M059J (cell line): ENCODE measurements at regions not wholly inside any gene's neighbourhood (a gene's known extent, or its start where the extent isn't known, plus 50 kb on each side); places are given as distances from the start of the nearest gene placed in this dataset.
"Not testable (repeated sequence)": the region's sequence is repeated elsewhere in the genome, so short reads cannot be mapped to it uniquely, and the experiment has no call there.

Experiments
- DNase-seq: peaks from one replicate; pipeline ENCODE4 v3.0.0-alpha.2; 2012; ENCODE audit warnings: low read depth

DNA sequence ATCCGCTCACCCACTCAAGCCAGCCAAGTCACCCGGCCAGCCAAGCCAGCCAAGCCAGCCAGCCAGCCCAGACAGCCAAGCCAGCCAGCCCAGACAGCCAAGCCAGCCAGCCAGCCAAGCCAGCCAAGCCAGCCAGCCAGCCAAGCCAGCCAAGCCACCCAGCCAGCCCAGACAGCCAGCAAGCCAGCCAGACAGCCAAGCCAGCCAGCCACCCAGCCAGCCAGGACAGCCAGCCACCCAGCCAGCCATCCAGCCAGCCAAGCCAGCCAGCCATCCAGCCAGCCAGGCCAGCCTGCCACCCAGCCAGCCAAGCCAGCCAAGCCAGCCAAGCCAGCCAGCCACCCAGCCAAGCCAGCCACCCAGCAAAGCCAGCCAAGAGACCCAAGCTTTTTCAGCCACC, 316.8 kb upstream of the PLGLB2 start:
- DNase-seq, result not testable (repeated sequence)

DNA sequence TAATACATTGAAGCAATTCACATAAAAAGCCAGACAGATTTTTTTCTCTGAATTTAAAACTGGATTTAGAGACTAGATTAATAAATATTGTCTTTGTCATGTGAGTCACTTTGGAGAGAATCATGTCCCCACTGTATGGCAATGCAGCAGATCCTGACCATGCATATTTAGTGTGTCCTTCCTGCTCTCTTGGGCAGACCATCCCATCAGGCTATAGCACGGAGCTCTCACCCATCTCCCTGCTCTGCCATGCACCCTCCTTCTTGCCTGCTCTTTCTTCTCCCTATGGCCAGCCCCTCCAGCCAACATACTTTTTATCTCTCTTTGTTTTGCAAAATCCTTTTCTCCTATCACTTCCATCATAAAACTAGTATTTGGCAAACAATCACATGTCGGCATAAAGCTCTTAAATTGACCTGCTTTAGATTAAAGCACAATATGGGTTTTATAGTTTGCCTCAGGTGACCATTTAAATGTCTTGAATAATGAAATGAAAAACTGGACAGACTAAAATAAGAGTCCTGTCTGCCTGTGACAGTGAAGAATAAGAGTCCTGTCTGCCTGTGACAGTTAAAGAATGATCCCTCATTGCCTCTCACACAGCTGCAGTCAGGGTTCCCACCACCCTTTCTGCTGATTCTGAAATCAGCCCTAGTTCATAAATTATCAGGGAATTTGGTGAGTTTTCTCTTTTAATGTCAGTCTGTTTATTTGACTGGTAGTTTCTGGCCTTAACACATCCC, 315.0 kb upstream of the PLGLB2 start:
- not testable (repeated sequence) for DNase-seq

DNA sequence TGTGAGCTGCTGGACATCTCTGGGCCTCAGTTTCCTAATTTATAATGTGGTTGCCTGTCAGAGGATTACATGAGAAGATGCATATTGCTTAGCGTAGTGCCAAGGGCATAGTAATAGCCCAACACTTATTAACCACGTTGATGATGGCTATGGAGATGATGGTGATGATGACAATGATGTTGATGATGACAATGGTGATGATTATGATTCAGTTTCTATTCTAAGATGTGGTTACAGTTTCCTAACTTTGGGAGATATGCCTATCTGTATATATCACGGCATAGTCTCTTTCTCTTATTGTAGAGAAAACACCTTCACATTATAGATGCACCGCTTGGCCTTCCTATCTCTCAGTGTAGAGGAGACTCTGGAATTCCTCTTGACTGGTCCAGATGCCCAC, 311.9 kb upstream of the PLGLB2 start:
- DNase-seq, result not testable (repeated sequence)

DNA sequence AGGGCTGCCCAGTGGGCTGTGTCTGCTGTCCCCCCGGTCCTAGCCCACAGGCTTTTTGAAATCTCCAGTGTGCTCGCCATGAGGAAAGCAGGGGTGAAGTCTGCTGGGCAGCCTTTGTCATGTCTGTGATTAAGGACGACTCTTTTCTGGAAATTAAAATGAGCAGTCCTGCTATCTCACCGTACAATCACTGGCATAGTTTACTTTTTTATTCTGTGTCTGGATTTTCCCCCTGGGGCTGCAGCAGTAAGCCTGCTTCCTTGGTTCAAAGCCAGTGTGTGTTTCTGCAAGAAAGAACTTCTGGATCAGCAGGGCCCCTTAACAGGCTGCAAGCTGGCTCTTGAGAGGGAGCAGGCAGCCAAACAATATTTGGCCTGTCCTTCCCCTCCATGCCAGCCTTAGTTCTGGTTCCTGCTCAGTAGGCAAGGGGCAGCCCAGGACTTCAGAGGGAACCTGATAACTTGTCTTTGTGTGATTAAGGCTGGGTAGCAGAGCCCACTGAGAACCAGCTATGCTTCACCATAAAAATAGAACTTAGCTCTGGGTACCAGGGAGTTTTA, 310.1 kb upstream of the PLGLB2 start:
- not testable (repeated sequence) for DNase-seq

DNA sequence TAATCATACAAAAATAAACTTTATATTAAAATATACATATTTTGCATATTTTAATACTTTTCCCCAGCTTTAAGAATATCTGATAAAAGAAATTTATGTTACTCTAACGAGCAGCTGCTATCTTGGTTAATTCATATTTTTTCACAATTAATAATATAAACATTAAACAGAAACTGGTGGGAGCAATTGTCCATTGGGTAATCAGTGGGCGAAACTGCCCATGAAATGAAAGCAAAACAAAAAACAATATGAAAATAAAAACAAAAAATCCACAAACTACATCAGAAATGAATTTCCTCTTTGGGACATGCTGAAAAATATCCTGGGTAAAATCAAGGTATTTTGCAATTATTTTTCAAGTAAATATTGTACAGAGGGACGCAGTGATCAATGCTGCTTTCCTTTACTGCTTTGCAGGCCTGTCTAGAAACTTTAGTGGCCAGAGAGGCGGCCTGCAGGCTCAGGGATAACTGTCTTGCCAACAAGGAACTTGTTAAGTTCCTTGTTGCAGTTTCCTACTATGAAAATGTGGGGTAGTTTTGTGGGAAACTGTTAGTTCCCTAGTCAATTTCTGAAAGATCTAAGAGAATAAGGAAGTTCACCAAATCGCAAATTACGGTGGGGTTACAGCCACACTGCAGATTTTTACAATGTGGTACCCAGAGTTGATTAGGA, 309.0 kb upstream of the PLGLB2 start:
- DNase-seq, result not testable (repeated sequence)

DNA sequence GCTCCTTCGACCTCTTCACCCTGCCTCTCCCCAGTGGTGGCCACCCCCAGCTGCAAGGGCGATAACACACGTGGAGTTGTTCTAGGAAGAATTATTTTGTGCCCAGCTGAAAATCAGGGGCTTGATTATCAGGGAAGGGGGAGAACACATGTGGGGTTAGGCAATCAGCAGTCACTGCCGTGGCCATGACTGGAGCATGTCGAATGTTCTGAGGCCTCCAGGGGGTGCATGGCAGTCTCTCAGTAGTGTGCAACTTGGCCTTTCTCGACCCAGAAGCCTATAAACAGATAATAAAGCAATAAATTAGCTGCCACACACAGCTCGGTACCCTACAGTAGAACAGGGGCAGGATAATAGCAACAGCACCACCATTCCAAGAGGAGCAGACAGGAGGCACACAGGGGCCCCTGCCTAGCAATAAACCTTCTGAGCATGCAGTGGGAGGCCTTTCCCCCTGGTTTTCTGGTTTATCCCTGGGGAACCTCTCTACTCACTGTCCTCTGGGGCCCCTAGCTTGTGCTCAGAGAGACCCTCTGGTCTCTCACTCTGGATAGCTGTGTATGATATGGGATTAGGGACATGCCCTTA, 308.2 kb upstream of the PLGLB2 start:
- not testable (repeated sequence) for DNase-seq

DNA sequence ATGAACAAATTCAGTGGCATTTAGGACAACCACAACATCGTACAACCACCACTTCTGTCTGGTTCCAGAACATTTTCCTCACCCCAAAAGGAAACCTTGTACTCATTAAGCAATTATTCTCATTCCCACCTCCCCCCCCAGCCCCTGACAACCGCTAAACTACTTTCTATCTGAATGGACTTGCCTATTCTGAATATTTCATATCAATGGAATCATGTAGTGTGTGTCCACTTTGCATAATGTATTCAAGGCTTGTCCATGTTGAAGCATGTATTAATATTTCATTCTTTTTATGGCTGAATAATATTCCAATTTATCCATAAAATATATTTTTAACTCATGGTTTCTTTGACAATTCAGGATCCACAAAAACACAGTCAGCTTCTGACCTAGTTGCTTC, 307.2 kb upstream of the PLGLB2 start:
- DNase-seq, result not testable (repeated sequence)

DNA sequence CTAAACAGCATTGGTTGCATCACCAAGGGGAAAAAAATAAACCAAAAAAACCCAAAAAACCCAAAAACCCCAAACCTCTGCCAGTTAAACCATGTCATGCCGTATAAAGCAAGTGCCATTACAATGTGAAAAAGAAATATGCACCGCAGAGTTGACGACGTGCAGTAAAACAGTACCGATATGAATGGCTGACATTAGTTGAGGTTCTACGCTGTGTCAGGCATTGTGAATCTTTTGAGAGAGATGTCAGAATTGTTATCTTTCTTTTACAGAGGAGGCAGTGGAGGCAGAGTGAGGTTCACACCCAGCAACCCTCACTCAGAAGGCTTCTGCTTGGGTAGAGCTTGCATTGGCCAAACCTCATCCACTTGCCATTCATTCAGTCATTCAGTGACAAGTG, 306.5 kb upstream of the PLGLB2 start:
- DNase-seq, result not testable (repeated sequence)

DNA sequence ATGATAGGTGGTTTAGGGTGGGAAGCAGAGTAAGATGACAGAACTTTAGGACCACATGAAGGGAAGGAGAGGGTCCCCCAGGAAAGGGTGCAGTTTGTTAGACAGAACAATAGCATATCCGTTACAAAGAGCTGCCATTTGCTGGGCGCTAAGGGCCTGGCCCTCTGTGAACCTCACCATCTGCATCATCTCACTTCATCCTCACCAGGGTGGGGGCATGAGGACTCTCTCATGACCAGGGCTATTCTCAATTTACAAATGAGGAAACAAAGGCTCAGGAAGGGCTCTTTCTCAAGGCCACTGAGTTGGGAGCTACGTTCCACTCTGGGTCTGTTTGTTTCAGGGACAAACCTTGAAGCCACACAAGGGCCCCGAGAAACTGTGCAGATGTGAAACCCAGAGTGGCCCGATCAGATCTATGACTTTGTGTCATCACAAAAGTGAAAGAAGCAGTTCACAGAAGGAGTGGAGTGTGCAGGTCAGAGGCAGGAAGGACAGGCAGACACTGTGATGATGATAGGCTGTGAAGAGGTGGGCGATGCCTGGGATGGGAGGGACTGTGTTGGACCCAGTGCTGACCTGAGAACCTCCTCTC, 304.8 kb upstream of the PLGLB2 start:
- DNase-seq, result not testable (repeated sequence)

DNA sequence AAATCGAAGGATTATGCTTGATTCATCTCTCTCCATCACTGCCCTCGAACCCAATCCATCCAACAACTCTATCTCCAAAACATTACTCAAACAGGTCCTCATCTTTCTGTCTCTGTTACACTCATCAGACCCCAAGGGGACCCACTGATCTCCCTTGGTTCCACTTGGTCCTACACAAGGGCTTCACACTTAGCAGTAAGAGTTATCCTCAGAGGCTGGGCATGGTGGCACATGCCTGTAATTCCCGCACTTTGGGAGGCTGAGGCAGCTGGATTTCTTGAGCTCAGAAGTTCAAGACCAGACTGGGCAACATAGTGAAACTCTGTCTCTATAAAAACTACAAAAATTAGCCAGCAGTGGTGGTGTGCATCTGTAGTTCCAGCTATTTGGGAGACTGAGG, 302.9 kb upstream of the PLGLB2 start:
- DNase-seq, result not testable (repeated sequence)

DNA sequence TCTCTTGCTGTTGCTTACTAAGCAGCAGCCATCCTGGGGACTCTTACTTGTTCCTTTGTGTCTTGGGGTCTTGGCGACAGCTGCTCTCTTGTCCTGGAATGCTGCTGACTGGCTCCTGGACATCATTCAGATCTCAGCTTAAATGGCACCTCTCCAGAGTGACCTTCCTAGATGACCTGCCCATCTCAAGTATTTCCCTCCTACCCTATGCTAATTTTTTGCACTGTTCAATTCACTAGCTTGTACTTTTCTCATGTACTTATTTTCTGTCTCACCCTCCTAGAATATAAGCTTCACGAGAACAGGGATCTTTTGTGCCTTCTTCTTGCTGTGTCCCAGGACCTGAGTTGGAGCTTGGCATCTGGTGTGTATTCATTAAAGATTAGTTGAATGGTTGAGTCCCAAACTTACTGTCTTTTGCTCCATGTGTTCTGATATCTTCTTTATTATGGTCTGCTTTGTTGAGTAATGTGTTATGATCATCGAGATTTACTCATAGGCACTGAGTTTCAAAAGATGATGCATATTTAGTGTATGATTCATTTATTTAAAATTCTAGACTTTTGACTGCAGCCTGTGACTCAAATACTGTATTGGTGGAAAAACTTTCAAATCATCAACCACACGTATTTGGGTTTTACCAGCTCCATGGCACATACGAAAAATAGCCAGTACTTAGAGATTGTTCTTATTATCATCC, 302.1 kb upstream of the PLGLB2 start:
- DNase-seq, result peak; percentile 30

DNA sequence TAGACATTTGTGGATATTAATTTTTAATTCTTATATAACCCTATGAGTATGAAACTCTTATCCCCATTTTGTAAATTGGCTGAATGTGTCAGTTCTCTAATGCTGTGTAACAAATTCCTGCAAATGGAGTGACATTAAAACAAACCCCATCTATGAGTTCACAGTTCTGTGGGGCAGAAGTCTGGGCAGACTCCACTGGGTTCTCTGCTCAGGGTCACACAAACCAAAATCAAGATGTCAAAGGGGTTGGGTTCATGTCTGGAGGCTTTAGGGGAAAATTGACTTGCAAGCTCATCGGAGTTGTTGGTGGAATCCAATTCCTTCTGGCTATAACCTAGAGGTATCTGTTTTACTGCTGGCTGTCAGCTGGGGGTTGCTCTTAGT, 301.6 kb upstream of the PLGLB2 start:
- DNase-seq, result peak; percentile 15

DNA sequence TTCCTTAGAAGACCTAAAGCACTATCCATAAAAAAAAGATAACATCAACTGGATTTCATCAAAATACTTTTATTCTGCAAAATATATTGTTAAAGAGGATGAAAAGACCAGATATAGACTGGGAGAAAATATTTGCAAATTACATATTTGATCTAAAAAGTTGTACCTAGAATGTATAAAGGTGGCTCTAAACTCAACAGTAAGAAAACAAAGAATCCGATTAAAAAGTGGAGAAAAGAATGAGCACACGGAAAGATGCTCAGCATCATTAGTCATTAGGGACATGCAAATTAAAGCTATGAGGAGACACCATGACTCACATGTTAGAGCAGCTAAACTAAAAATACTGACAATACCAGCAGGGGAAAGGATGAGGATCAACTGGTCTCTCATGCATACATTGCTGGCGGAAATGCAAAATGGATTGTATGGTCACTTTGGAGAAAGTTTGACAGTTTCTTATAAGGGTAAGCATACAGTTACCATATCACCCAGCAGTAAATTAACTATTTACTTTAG, 298.4 kb upstream of the PLGLB2 start:
- peak; percentile 30 for DNase-seq

DNA sequence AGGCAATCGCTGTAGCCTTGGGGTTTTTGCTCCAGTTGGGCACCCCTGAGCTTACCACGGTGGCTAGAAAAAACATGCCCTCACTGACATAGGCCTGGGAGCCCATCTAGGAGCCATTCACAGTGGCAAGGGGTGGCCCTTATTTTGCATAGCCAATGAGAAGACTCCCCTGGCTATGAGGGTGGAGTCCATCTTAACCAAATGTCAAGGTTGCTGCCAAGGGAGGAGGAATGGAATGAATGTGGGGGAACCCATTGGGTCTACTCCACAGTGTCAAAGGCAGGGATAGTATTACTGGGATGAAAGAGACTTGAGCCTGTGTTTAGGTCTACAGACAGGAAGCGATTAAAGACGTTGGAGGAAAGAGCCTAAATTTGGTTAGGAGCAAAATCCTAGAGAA, 295.7 kb upstream of the PLGLB2 start:
- DNase-seq, result peak; percentile 63

DNA sequence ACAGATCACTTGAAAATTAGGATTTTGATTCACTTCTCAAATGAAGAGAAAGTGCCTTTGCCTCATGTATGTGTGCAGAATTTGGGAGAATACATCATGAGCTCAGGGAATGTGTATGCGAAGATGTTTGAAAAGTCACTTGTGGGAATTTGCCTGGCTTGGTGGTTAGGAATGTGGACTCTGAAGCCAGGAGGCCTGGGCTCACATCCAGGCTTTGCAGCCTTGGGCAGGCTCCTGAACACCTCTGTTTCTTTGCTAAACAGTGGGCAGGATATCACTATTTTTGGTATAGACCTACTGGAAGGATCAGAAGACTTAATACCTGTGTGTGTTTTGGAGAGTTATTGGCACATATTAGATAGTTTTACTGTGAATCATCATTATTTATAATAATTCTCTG, 295.0 kb upstream of the PLGLB2 start:
- peak; percentile 70 for DNase-seq

DNA sequence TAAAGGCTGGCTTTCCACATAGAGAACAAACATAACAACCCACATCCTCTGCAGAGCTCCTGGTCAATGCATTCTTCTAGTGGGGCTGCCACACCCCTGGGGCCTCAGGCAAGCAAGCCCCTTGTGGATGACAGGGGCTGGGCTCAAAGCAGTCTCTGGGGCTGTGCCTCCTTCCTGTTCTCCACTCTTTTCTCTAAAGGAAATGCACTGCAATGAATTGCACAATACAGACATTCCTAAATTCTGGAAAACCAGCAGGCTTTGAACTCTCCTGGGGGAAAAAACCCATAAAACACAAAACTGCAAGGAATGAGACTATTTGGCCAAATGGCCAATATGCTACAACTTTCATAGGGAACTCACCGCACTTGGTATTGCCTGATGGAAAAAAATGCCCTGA, 293.9 kb upstream of the PLGLB2 start:
- DNase-seq, result peak; percentile 48

DNA sequence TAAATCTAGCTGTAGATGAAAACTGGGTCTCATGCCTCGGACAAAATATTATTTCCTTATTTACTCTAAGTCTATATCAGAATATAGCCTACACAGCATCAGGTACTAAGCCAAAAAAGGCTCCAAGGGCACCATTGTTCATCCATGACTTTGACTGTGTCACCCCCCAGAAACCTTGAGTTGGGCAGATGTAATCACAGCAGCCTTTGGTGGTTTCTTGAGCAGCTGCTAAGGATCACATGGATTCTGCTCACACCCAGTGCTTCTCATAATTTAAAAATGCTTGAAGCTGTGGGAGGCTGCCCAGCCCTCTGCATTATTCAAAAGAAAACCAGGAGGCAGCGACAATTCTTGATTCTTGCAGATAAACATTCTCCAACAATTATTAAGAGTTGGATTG, 293.5 kb upstream of the PLGLB2 start:
- peak; percentile 62 for DNase-seq

DNA sequence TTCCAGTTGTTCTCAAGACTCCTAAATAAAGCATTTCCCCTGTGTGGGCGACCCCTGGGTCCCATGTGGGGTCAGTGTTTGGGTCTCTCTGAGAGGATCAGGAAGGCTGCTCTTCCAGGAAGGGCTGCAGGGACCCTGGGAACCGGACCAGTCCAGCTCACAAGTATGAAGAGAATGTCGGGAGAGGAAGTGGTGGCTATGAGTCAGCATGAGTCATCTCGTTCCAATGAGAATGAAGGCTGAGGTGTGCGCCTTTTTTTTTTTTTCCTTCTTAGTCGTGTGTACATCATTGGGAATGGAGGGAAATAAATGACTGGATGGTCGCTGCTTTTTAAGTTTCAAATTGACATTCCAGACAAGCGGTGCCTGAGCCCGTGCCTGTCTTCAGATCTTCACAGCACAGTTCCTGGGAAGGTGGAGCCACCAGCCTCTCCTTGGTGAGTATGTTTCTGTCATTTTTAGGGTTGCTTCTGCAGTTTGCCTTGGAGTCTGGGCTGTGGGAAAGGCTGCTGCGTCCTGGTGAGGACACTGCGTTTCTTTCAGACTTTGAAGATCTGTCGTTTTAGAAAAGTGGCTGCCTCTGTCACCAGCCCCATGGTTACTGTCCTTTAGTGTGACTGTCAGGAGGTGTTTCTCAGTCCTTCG, 292.6 kb upstream of the PLGLB2 start:
- not testable (repeated sequence) for DNase-seq

DNA sequence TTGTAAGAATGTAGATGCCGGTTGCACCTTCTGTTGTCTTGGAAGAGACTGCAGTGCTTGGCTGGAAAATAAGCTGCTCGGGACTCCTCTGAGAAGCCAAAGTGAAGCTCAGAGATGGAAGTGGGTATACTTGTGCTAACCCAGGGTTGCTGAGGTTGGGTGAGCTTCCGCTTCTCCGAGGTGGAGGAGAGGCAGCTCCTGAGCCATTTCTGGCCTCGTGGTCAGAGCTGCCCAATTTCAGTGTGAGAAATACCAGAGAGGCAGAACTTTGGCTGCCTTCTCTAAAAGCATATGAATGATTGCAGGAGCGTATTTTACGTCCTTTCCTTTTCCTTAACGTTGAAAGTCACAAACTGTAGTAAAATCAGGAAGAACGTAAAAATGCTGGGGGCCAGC, 292.0 kb upstream of the PLGLB2 start:
- not testable (repeated sequence) for DNase-seq

DNA sequence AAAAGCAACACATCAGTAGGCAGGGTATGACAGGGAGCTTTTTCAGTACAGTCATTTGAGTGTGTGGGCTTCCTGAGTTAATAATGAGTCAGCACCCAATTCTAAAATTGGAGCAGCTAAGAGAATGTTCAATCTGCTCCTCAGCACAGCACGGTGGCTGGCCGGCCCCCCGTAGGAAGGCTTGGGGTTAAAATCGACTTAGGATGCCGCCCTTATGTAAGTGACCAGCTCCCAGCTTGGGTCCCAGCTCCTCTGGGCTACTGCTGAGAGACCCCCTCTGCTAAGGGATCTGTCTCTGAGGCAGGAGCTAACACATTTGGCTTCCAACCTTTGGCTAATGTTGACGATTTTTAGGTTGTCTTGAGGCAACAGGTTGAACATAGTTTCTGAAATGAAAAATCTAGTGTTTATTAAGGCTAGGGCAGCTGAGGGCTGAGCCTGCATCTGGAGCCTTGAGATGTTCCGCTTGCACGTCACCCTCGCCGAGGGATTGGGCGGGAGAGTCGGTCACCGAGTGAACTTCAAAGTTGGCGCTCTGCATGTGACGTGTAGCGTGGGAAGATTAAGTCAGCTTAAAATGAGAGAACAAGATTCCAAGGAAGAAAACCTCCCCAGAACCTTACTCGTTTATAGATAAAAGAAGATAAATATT, 291.3 kb upstream of the PLGLB2 start:
- DNase-seq, result peak; percentile 37
